Right lobe of liver (tissue), 4 donors: ENCODE measurements at regions not wholly inside any gene's neighbourhood (a gene's known extent, or its start where the extent isn't known, plus 50 kb on each side); places are given as distances from the start of the nearest gene placed in this dataset.

Source experiments
- CTCF ChIP-seq, 4 donors: fragments of 200-600 bp in 3 of 4; fragments of 450-650 bp in 1 of 4; IDR thresholded peaks; one replicate each; pipeline versions ENCODE4 v1.5.1 to v1.8.0; 2016 to 2022; ENCODE audit warnings: antibody characterized with exemption in 4 of 4, mild to moderate bottlenecking in 2 of 4
- POLR2A ChIP-seq: fragments of 450-650 bp; IDR thresholded peaks from one replicate; pipeline ENCODE4 v1.6.1; 2017; ENCODE audit warnings: antibody characterized with exemption, mild to moderate bottlenecking
- donor health status: DM: no; HTN: no; CAD: no.
- donor health status: DM: no; HTN: no; CAD: no.
- donor health status: DM: no; HTN: yes; CAD: no.

- TF ChIP-seq CTCF (IDR thresholded peaks at IDR 0.05) (no peak), POLR2A (no peak)
These were observed 207.7 kb downstream of the BARHL2 start for GRCh38 chr1:90509225-90510048.
